ENCODE measurements at regions not wholly inside any gene's neighbourhood (a gene's known extent, or its start where the extent isn't known, plus 50 kb on each side); places are given as distances from the start of the nearest gene placed in this dataset.

DNA sequence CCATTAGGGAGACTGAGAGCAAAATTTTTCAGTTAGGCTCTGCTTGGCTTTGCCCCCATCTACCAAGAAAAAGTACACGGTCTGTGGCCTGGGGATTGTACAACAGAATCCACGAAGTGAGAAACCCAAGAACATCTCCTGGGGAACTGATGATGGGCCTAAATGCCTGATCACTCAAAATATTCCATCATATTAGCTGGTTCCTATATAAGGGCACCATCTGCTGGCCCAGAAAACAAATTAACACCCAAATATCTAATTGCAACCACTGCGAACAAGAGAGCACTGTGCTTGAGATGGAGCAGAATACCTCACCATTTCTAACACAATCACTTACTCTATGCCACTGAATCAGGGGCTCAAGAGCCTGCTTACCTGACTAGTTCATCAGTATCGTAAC lies 250.8 kb upstream of the RBMY1B start:
- no peak for TF ChIP-seq POLR2A (IDR thresholded peaks at IDR 0.05)
- no peak for TF ChIP-seq EP300 (IDR thresholded peaks at IDR 0.05; ENCODE audit: low read depth)
- TF ChIP-seq, protein P1, sequence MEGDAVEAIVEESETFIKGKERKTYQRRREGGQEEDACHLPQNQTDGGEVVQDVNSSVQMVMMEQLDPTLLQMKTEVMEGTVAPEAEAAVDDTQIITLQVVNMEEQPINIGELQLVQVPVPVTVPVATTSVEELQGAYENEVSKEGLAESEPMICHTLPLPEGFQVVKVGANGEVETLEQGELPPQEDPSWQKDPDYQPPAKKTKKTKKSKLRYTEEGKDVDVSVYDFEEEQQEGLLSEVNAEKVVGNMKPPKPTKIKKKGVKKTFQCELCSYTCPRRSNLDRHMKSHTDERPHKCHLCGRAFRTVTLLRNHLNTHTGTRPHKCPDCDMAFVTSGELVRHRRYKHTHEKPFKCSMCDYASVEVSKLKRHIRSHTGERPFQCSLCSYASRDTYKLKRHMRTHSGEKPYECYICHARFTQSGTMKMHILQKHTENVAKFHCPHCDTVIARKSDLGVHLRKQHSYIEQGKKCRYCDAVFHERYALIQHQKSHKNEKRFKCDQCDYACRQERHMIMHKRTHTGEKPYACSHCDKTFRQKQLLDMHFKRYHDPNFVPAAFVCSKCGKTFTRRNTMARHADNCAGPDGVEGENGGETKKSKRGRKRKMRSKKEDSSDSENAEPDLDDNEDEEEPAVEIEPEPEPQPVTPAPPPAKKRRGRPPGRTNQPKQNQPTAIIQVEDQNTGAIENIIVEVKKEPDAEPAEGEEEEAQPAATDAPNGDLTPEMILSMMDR (IDR thresholded peaks at IDR 0.05): no peak
- no peak for TF ChIP-seq POLR2AphosphoS5 (IDR thresholded peaks at IDR 0.05)
- DNase-seq: no peak
- Histone ChIP-seq H3K27me3 (no peaks in the 10 kb centered on the region), H3K9me3 (no peaks in the 10 kb centered on the region), H3K4me1 (no peaks in the 10 kb centered on the region), H3K36me3 (no peaks in the 10 kb centered on the region), H3K4me3 (no peak overlapping the region), H3K27ac (no peak overlapping the region)
- WGBS, 2 donors (ENCODE audit: low coverage in 1 of 2): 67% methylated on average over 1 of the region's 4 CpGs; no CpG with 5 or more reads in 1 of the 2 donors
- in situ Hi-C loops (cut with MboI; ENCODE audit: low pct_ligation_motif_present in 1 of 4, low pct_unique_long_range_greater_than_20kb in 1 of 4, low sequenced_read_pairs in 3 of 4): no loop called here
- intact Hi-C loops (cut with DNase I; ENCODE audit: low total_unique reads): no loop called here

DNA sequence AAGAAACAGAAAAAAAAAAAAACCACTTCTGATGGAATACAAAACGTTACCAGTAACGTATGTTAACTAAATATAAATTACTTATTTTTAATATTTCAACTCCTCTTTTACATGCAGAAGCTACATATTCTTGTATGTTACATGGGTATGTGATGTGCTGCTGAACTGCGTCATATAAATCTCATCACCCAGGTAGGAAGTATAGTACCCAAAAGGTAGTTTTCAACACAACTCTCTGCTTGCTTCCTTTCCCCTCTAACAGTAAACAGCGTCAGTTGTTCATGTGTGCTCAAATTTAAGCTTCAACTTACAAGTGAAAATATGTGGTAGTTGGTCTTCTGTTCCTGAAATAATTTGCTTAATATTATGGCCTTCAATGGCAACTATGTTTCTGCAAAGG lies 250.0 kb upstream of the RBMY1B start:
- no peak overlapping the region for H3K27ac ChIP-seq
- no CpG with 5 or more reads among the region's 4 CpGs for WGBS, 2 donors (ENCODE audit: low coverage in 1 of 2)
- H3K4me3 ChIP-seq: no peak overlapping the region
- DNase-seq: no peak
- in situ Hi-C loops (cut with MboI; ENCODE audit: low pct_ligation_motif_present in 1 of 4, low pct_unique_long_range_greater_than_20kb in 1 of 4, low sequenced_read_pairs in 3 of 4) (no loop called here), intact Hi-C loops (cut with DNase I; ENCODE audit: low total_unique reads) (no loop called here)
- H3K36me3 ChIP-seq: no peaks in the 10 kb centered on the region
- TF ChIP-seq, protein P1 (IDR thresholded peaks at IDR 0.05): no peak
- no peak for TF ChIP-seq EP300 (IDR thresholded peaks at IDR 0.05; ENCODE audit: low read depth)
- TF ChIP-seq POLR2A (IDR thresholded peaks at IDR 0.05): no peak
- no peak for TF ChIP-seq POLR2AphosphoS5 (IDR thresholded peaks at IDR 0.05)
- no peaks in the 10 kb centered on the region for H3K9me3 ChIP-seq
- H3K4me1 ChIP-seq: peaks cover 0 to 1% (median 0%) of the 10 kb centered on the region in 4 donors
- no peaks in the 10 kb centered on the region for H3K27me3 ChIP-seq

- DNase-seq: no peak
- TF ChIP-seq POLR2AphosphoS5 (IDR thresholded peaks at IDR 0.05) (no peak), POLR2A (IDR thresholded peaks at IDR 0.05) (no peak), EP300 (IDR thresholded peaks at IDR 0.05; ENCODE audit: low read depth) (no peak)
- TF ChIP-seq, protein P1 (IDR thresholded peaks at IDR 0.05): no peak
- intact Hi-C loops (cut with DNase I; ENCODE audit: low total_unique reads) (no loop called here), in situ Hi-C loops (cut with MboI; ENCODE audit: low pct_ligation_motif_present in 1 of 4, low pct_unique_long_range_greater_than_20kb in 1 of 4, low sequenced_read_pairs in 3 of 4) (no loop called here)
- H3K4me1 ChIP-seq: peaks cover 0 to 12% (median 0%) of the 10 kb centered on the region in 4 donors
- no peaks in the 10 kb centered on the region for H3K36me3 ChIP-seq
- H3K27ac ChIP-seq: no peak overlapping the region
- no peaks in the 10 kb centered on the region for H3K9me3 ChIP-seq
- H3K4me3 ChIP-seq: no peak overlapping the region
- no peaks in the 10 kb centered on the region for H3K27me3 ChIP-seq
These were observed 244.4 kb upstream of the RBMY1B start for GRCh38 chrY:21266751-21267150.

DNA sequence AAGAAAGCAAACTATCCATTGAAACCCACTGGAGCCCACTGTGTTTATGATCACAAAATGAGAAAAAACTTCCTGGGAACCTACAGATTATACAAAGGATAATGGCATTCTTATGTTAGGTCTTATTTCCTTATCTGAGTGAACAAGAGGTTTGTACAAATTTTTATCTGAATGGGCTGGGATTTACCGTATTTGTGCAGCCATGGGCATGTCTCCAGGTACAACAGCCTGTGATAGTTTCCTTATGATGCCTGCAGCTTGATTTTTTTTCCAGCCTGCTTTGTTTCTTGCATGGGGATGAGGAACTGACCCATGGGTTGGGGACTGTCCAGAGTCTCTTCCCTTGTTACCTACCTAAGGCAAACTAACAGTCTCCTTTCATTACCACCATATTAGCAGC lies 244.0 kb upstream of the RBMY1B start:
- H3K9me3 ChIP-seq: no peaks in the 10 kb centered on the region
- DNase-seq: no peak

More for the DNA sequence above, 244.0 kb upstream of the RBMY1B start:
- no peaks in the 10 kb centered on the region for H3K36me3 ChIP-seq
- TF ChIP-seq POLR2A (IDR thresholded peaks at IDR 0.05) (no peak), EP300 (IDR thresholded peaks at IDR 0.05; ENCODE audit: low read depth) (no peak), POLR2AphosphoS5 (IDR thresholded peaks at IDR 0.05) (no peak)
- TF ChIP-seq, protein P1 (IDR thresholded peaks at IDR 0.05): no peak
- peaks cover 0 to 12% (median 0%) of the 10 kb centered on the region in 4 donors for H3K4me1 ChIP-seq
- intact Hi-C loops (cut with DNase I; ENCODE audit: low total_unique reads): no loop called here
- no peak overlapping the region for H3K4me3 ChIP-seq
- in situ Hi-C loops (cut with MboI; ENCODE audit: low pct_ligation_motif_present in 1 of 4, low pct_unique_long_range_greater_than_20kb in 1 of 4, low sequenced_read_pairs in 3 of 4): no loop called here
- no peaks in the 10 kb centered on the region for H3K27me3 ChIP-seq
- WGBS, 2 donors (ENCODE audit: low coverage in 1 of 2): no CpG with 5 or more reads among the region's 1 CpG
- no peak overlapping the region for H3K27ac ChIP-seq
